OCI-LY7 (cell line): ENCODE measurements at regions not wholly inside any gene's neighbourhood (a gene's known extent, or its start where the extent isn't known, plus 50 kb on each side); places are given as distances from the start of the nearest gene placed in this dataset.
"Not testable (repeated sequence)": the region's sequence is repeated elsewhere in the genome, so short reads cannot be mapped to it uniquely, and the experiment has no call there.

Source experiments
- EZH2phosphoT487 ChIP-seq: fragments of 200-600 bp; sonication (generic); IDR thresholded peaks from 2 replicates; pipeline ENCODE4 v1.6.1; 2018; ENCODE audit warnings: low read depth, borderline replicate concordance, mild to moderate bottlenecking, mixed run types, antibody characterized with exemption, low read length, moderate library complexity, mixed read lengths
- TF ChIP-seq, protein P1 (sequence below): fragments of 200-600 bp; sonication (generic); conservative IDR thresholded peaks from 2 replicates; pipeline ENCODE4 v1.5.1; 2014; ENCODE audit warnings: mild to moderate bottlenecking, antibody characterized with exemption, low read length, moderate library complexity, mixed read lengths

DNA sequence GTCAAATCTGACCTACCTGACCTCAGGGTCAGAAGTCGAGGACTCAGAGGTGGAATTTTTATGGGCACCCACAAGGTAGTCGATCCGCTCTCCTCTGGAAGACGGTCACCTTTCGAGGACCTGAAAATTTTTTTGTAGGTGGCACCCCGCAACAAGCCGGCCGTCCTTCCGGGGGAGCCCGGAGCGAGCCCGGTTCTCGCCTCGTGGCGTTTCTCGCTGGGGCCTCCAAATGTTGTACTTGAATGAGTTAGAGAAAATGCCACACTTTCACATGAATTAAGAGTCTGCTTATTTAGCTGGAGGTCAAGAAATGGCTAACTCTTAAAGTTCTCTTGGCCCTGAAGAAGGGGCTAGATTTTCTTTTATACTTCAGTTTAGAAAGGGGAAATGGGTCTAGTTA is 169.0 kb upstream of the CCZ1B start:
- TF ChIP-seq, protein P1, sequence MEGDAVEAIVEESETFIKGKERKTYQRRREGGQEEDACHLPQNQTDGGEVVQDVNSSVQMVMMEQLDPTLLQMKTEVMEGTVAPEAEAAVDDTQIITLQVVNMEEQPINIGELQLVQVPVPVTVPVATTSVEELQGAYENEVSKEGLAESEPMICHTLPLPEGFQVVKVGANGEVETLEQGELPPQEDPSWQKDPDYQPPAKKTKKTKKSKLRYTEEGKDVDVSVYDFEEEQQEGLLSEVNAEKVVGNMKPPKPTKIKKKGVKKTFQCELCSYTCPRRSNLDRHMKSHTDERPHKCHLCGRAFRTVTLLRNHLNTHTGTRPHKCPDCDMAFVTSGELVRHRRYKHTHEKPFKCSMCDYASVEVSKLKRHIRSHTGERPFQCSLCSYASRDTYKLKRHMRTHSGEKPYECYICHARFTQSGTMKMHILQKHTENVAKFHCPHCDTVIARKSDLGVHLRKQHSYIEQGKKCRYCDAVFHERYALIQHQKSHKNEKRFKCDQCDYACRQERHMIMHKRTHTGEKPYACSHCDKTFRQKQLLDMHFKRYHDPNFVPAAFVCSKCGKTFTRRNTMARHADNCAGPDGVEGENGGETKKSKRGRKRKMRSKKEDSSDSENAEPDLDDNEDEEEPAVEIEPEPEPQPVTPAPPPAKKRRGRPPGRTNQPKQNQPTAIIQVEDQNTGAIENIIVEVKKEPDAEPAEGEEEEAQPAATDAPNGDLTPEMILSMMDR, result not testable (repeated sequence)
- TF ChIP-seq EZH2phosphoT487, result not testable (repeated sequence)
